Neural cell (in vitro differentiated cells): ENCODE measurements at regions not wholly inside any gene's neighbourhood (a gene's known extent, or its start where the extent isn't known, plus 50 kb on each side); places are given as distances from the start of the nearest gene placed in this dataset.
"Not testable (repeated sequence)": the region's sequence is repeated elsewhere in the genome, so short reads cannot be mapped to it uniquely, and the experiment has no call there.

ENCODE experiments used
- H2AFZ ChIP-seq: fragments of 200-600, 300-800 bp; sonication (generic), shearing (Covaris generic); 2 replicates; pipeline ENCODE4 v1.6.0; 2014; ENCODE audit warnings: low read depth, mild to moderate bottlenecking, antibody characterized with exemption, low read length, moderate library complexity
- H3F3A ChIP-seq: fragments of 200-600 bp; shearing (Covaris generic); 2 replicates; pipeline ENCODE4 v1.6.1; 2016; ENCODE audit warnings: mild to moderate bottlenecking, moderate library complexity, mixed read lengths, antibody characterized with exemption, low read length; ENCODE audit not compliant: insufficient read depth, poor library complexity, severe bottlenecking
- H3K27ac ChIP-seq: fragments of 200-600, 300-800 bp; sonication (generic), shearing (Covaris generic); 2 replicates; pipeline ENCODE4 v1.5.1; 2014; ENCODE audit warnings: mild to moderate bottlenecking, low read length, moderate library complexity
- H3K27me3 ChIP-seq: fragments of 300-800, 200-600 bp; sonication (generic), shearing (Covaris generic); 2 replicates; pipeline ENCODE4 v1.6.0; 2014; ENCODE audit warnings: mild to moderate bottlenecking, low read depth, low read length, moderate library complexity; ENCODE audit not compliant: insufficient read depth
- H3K36me3 ChIP-seq: fragments of 300-800, 200-600 bp; sonication (generic), shearing (Covaris generic); 2 replicates; pipeline ENCODE4 v1.5.1; 2014; ENCODE audit warnings: mild to moderate bottlenecking, antibody characterized with exemption, low read length, moderate library complexity; ENCODE audit not compliant: insufficient read depth
- H3K4me2 ChIP-seq: fragments of 300-800, 200-600 bp; sonication (generic), shearing (Covaris generic); 2 replicates; pipeline ENCODE4 v1.6.0; 2014; ENCODE audit warnings: mild to moderate bottlenecking, low read length
- H3K4me3 ChIP-seq: fragments of 300-800, 200-600 bp; sonication (generic), shearing (Covaris generic); 2 replicates; pipeline ENCODE4 v1.5.1; 2014; ENCODE audit warnings: mild to moderate bottlenecking, low read length, moderate library complexity
- H3K79me2 ChIP-seq: fragments of 200-600 bp; shearing (Covaris generic); replicated peaks from 2 replicates; pipeline ENCODE4 v1.6.0; 2014; ENCODE audit warnings: mild to moderate bottlenecking, low read length, moderate library complexity; ENCODE audit not compliant: insufficient read depth
- H3K9ac ChIP-seq: fragments of 300-800, 200-600 bp; sonication (generic), shearing (Covaris generic); 2 replicates; pipeline ENCODE4 v1.6.1; 2016; ENCODE audit warnings: mild to moderate bottlenecking, low read length, mixed read lengths
- H3K9me2 ChIP-seq: fragments of 200-600 bp; shearing (Covaris generic); 2 replicates; pipeline ENCODE4 v1.6.1; 2016; ENCODE audit warnings: mild to moderate bottlenecking, low read length, mixed read lengths; ENCODE audit not compliant: insufficient read depth
- H3K9me3 ChIP-seq: fragments of 200-600, 300-800 bp; sonication (generic), shearing (Covaris generic); 2 replicates; pipeline ENCODE4 v1.6.1; 2016; ENCODE audit warnings: mild to moderate bottlenecking, mixed run types, low read length, moderate library complexity, mixed read lengths
- H4K20me1 ChIP-seq: fragments of 200-600 bp; shearing (Covaris generic); 2 replicates; pipeline ENCODE4 v1.6.1; 2016; ENCODE audit warnings: mild to moderate bottlenecking, mixed run types; ENCODE audit not compliant: insufficient read depth
- CTCF ChIP-seq: fragments of 450-650 bp; IDR thresholded peaks from 2 replicates; pipeline ENCODE4 v1.5.1; 2014; ENCODE audit warnings: antibody characterized with exemption, mild to moderate bottlenecking, moderate library complexity; ENCODE audit not compliant: poor library complexity, severe bottlenecking
- EP300 ChIP-seq: fragments of 450-650 bp; conservative IDR thresholded peaks from 2 replicates; pipeline ENCODE4 v1.6.1; 2014; ENCODE audit warnings: antibody characterized with exemption, mild to moderate bottlenecking, moderate library complexity; ENCODE audit not compliant: poor library complexity, severe bottlenecking
- EZH2 ChIP-seq: fragments of 200-600, 300-800 bp; shearing (Covaris generic), sonication (generic); IDR thresholded peaks from 2 replicates; pipeline ENCODE4 v1.6.1; 2014; ENCODE audit warnings: antibody characterized with exemption, low read length, borderline replicate concordance, mild to moderate bottlenecking; ENCODE audit not compliant: insufficient read depth, poor library complexity, severe bottlenecking
- MXI1 ChIP-seq: fragments of 450-650 bp; conservative IDR thresholded peaks from 2 replicates; pipeline ENCODE4 v1.6.1; 2014; ENCODE audit warnings: antibody characterized with exemption, mild to moderate bottlenecking; ENCODE audit not compliant: poor library complexity, severe bottlenecking
- POLR2AphosphoS5 ChIP-seq: IDR thresholded peaks from 2 replicates; pipeline ENCODE4 v1.6.1; 2012
- RAD21 ChIP-seq: fragments of 450-650 bp; conservative IDR thresholded peaks from 2 replicates; pipeline ENCODE4 v1.6.1; 2014; ENCODE audit warnings: antibody characterized with exemption, mild to moderate bottlenecking, moderate library complexity
- REST ChIP-seq: IDR thresholded peaks from 2 replicates; pipeline ENCODE4 v1.6.1; 2012; ENCODE audit warnings: borderline replicate concordance
- SMC3 ChIP-seq: fragments of 450-650 bp; conservative IDR thresholded peaks from 2 replicates; pipeline ENCODE4 v1.6.1; 2014; ENCODE audit warnings: antibody characterized with exemption, mild to moderate bottlenecking, moderate library complexity; ENCODE audit not compliant: poor library complexity
- TAF1 ChIP-seq: IDR thresholded peaks from 2 replicates; pipeline ENCODE4 v1.6.1; 2012; ENCODE audit warnings: low read depth

- no peaks in the 10 kb centered on the region for H4K20me1 ChIP-seq
- H3K79me2 ChIP-seq = no peaks in the 10 kb centered on the region
- no peaks in the 10 kb centered on the region for H3K36me3 ChIP-seq
- H3K27me3 ChIP-seq = no peaks in the 10 kb centered on the region
- no peak overlapping the region for H3K27ac ChIP-seq
- H3F3A ChIP-seq = no peaks in the 10 kb centered on the region
- H2AFZ ChIP-seq = no peak overlapping the region
- H3K4me3 ChIP-seq = no peak overlapping the region
- H3K9me2 ChIP-seq = no peaks in the 10 kb centered on the region
- TF ChIP-seq MXI1 (no peak), EZH2 (no peak), POLR2AphosphoS5 (no peak), TAF1 (no peak), EP300 (no peak), RAD21 (no peak), CTCF (no peak), SMC3 (no peak), REST (no peak)
- no peak overlapping the region for H3K9ac ChIP-seq
- no peak overlapping the region for H3K4me2 ChIP-seq
- H3K9me3 ChIP-seq = no peaks in the 10 kb centered on the region
These were observed 103.9 kb upstream of the STX18 start for GRCh38 chr4:4645743-4646142.

- H4K20me1 ChIP-seq, H3K27ac ChIP-seq, H3K36me3 ChIP-seq, H2AFZ ChIP-seq, H3K27me3 ChIP-seq, H3K9ac ChIP-seq, H3K4me3 ChIP-seq, H3K9me2 ChIP-seq, H3F3A ChIP-seq, H3K9me3 ChIP-seq, H3K79me2 ChIP-seq, H3K4me2 ChIP-seq: not testable (repeated sequence)
These were observed 102.4 kb upstream of the STX18 start for GRCh38 chr4:4644277-4644676.

- not testable (repeated sequence) for H3K4me2 ChIP-seq, H3K27me3 ChIP-seq, H3K9ac ChIP-seq, H3K36me3 ChIP-seq, H2AFZ ChIP-seq, H3K27ac ChIP-seq, H3K9me2 ChIP-seq, H4K20me1 ChIP-seq, H3K79me2 ChIP-seq, H3K4me3 ChIP-seq, H3K9me3 ChIP-seq, H3F3A ChIP-seq
These were observed 101.9 kb upstream of the STX18 start for GRCh38 chr4:4643743-4644142.
